K562 (cell line): ENCODE measurements at regions not wholly inside any gene's neighbourhood (a gene's known extent, or its start where the extent isn't known, plus 50 kb on each side); places are given as distances from the start of the nearest gene placed in this dataset.

ENCODE experiments used
- ATAC-seq: fragments of 200-7000 bp; cut with Tn5 transposase; 3 replicates; pipeline ENCODE4 v1.9.1; 2020; ENCODE audit warnings: moderate library complexity
- BruUV-seq: library from RNA; stranded (reverse); fragments of 400-500 nt; replicated peaks from 2 replicates; lab custom pipeline; 2021; lab: Mats Ljungman, UMichigan
- CTCF ChIA-PET: fragments of 300-600 bp; formaldehyde crosslinking; extraction: SDS; loops from one replicate; lab custom pipeline; 2021; ENCODE audit warnings: low intra/inter-chr PET ratio; lab: Yijun Ruan, JAX
- POLR2A ChIA-PET: fragments of 300-600, 350-650 bp; sonication (Branson Sonifier 250); formaldehyde crosslinking; extraction: SDS; loops from one replicate; lab custom pipeline; 2021; ENCODE audit warnings: antibody characterized with exemption, inconsistent platforms; lab: Yijun Ruan, JAX
- DNase-seq, 4 experiments: peaks; one replicate each; pipeline versions ENCODE4 v3.0.0 to v3.0.0-alpha.2; 2011 to 2018; ENCODE audit warnings: low spot score in 3 of 4, mixed read lengths in 3 of 4; ENCODE audit errors: extremely low read depth in 1 of 4
- FAIRE-seq: peaks from 2 replicates; lab custom pipeline; 2011; peaks lifted over from hg19 to GRCh38; lab: Jason Lieb, UNC
- H2AFZ ChIP-seq: 2 replicates; pipeline ENCODE4 v1.6.0; 2011; ENCODE audit warnings: low read depth, low read length, control low read depth, inconsistent platforms
- H3K27ac ChIP-seq: fragments of 200-600 bp; 3 replicates; pipeline ENCODE4 v1.8.0; 2011; ENCODE audit warnings: low read depth, mild to moderate bottlenecking, control low read depth, inconsistent platforms, low read length, moderate library complexity, mixed read lengths; ENCODE audit errors: extremely low read depth
- H3K27me3 ChIP-seq, 2 experiments: fragments of 300-600 bp in 1 of 2; 2 replicates in 1 of 2; 3 replicates in 1 of 2; pipeline versions ENCODE4 v1.6.0 to v1.8.0; 2011; ENCODE audit warnings: inconsistent platforms in 2 of 2, low read length in 2 of 2, mild to moderate bottlenecking in 1 of 2, mixed read lengths in 1 of 2, moderate library complexity in 1 of 2; ENCODE audit not compliant: control insufficient read depth in 2 of 2, insufficient read depth in 2 of 2
- H3K36me3 ChIP-seq: fragments of 300-600 bp; 3 replicates; pipeline ENCODE4 v1.8.0; 2011; ENCODE audit warnings: mild to moderate bottlenecking, low read length, inconsistent platforms; ENCODE audit not compliant: control insufficient read depth, insufficient read depth
- H3K4me1 ChIP-seq, 2 experiments: fragments of 200-600 bp in 1 of 2; replicated peaks in 1 of 2; 2 replicates in 1 of 2; 3 replicates in 1 of 2; pipeline versions ENCODE4 v1.5.1 to v1.8.0; 2011; ENCODE audit warnings: inconsistent platforms in 2 of 2, low read length in 2 of 2, mild to moderate bottlenecking in 1 of 2, mixed read lengths in 1 of 2, moderate library complexity in 1 of 2; ENCODE audit not compliant: control insufficient read depth in 2 of 2, insufficient read depth in 2 of 2
- H3K4me2 ChIP-seq: 2 replicates; pipeline ENCODE4 v1.6.1; 2011; ENCODE audit warnings: low read length, control low read depth, inconsistent platforms, mixed read lengths; ENCODE audit not compliant: insufficient read depth
- H3K4me3 ChIP-seq: fragments of 200-600 bp; sonication (generic), shearing (Covaris generic); 2 replicates; pipeline ENCODE4 v1.5.1; 2016; ENCODE audit warnings: control low read depth, inconsistent platforms
- H3K79me2 ChIP-seq: fragments of 200-600 bp; 3 replicates; pipeline ENCODE4 v1.8.0; 2011; ENCODE audit warnings: low read length, inconsistent platforms; ENCODE audit not compliant: control insufficient read depth, insufficient read depth
- H3K9ac ChIP-seq, 2 experiments: 2 replicates each; pipeline versions ENCODE4 v1.6.0 to v1.6.1; 2011; ENCODE audit warnings: low read depth in 2 of 2, low read length in 2 of 2, control low read depth in 1 of 2, inconsistent platforms in 1 of 2, mild to moderate bottlenecking in 1 of 2, mixed read lengths in 1 of 2; ENCODE audit not compliant: insufficient read depth in 1 of 2
- H3K9me1 ChIP-seq: one replicate; pipeline ENCODE4 v1.6.0; 2011; ENCODE audit warnings: inconsistent platforms, mild to moderate bottlenecking, low read length, moderate library complexity; ENCODE audit not compliant: control insufficient read depth, insufficient read depth
- H3K9me3 ChIP-seq: replicated peaks from 2 replicates; pipeline ENCODE4 v1.5.1; 2011; ENCODE audit warnings: low read depth, low read length, inconsistent platforms; ENCODE audit not compliant: control insufficient read depth, insufficient read depth
- H4K20me1 ChIP-seq: replicated peaks from 2 replicates; pipeline ENCODE4 v1.6.1; 2011; ENCODE audit warnings: low read length, inconsistent platforms, mixed read lengths; ENCODE audit not compliant: control insufficient read depth, insufficient read depth
- CHD1 ChIP-seq: fragments of 200-600 bp; sonication (generic); IDR thresholded peaks from one replicate; pipeline ENCODE4 v1.6.1; 2012; ENCODE audit warnings: mild to moderate bottlenecking, moderate library complexity, low read length, inconsistent platforms
- CREB1 ChIP-seq, 2 experiments: sonication (generic) in 1 of 2; formaldehyde crosslinking in 1 of 2; IDR thresholded peaks; 2 replicates each; pipeline versions ENCODE4 v1.6.1 to v1.8.0; 2012 to 2022; ENCODE audit warnings: inconsistent platforms in 1 of 2, mild to moderate bottlenecking in 1 of 2, missing genetic modification reagents in 1 of 2, moderate library complexity in 1 of 2
- MAX ChIP-seq: sonication (generic); formaldehyde crosslinking; IDR thresholded peaks from 2 replicates; pipeline ENCODE4 v1.9.0; 2022; ENCODE audit warnings: mild to moderate bottlenecking, missing genetic modification reagents
- PHB2 ChIP-seq: fragments of 450-650 bp; IDR thresholded peaks from 2 replicates; pipeline ENCODE4 v1.6.1; 2017; ENCODE audit warnings: low read depth
- SMARCA4 ChIP-seq: fragments of 450-650 bp; IDR thresholded peaks from 2 replicates; pipeline ENCODE4 v1.6.1; 2016
- TSC22D4 ChIP-seq: fragments of 450-650 bp; IDR thresholded peaks from 2 replicates; pipeline ENCODE4 v1.6.1; 2016; ENCODE audit warnings: missing genetic modification characterization, missing biosample characterization, control low read depth
- U2AF1 ChIP-seq: fragments of 200-400 bp; formaldehyde crosslinking; optimal IDR thresholded peaks from 2 replicates; pipeline ENCODE3; 2017; ENCODE audit warnings: mild to moderate bottlenecking, low read depth, low read length, moderate library complexity
- ZBTB12 ChIP-seq: fragments of 250-450 bp; sonication (Bioruptor Pico); IDR thresholded peaks from 2 replicates; pipeline ENCODE4 v1.4.0; 2020
- ZFP36 ChIP-seq: fragments of 150-350 bp; IDR thresholded peaks from 2 replicates; pipeline ENCODE4 v1.6.1; 2018; ENCODE audit warnings: low read length, low read depth; ENCODE audit not compliant: partially characterized antibody
- ZNF133 ChIP-seq: fragments of 250-450 bp; sonication (Bioruptor Pico); IDR thresholded peaks from 2 replicates; pipeline ENCODE4 v1.4.0; 2020; ENCODE audit warnings: mild to moderate bottlenecking
- WGBS: fragments of 100-300 bp; shearing (Covaris generic); methylation state at CpG from one replicate; pipeline ENCODE4 v1.1.6; 2016; ENCODE audit warnings: low coverage, mixed read lengths; ENCODE audit not compliant: insufficient coverage; ENCODE audit errors: missing lambda C conversion rate; 5-methylcytosine and 5-hydroxymethylcytosine counted together
- in situ Hi-C: fragments of 300-500 bp; cut with MboI; formaldehyde crosslinking; loops from 4 replicates; pipeline ENCODE4 v1.15.0; 2018; ENCODE audit warnings: inconsistent platforms, mixed read lengths
- intact Hi-C: fragments of 100-400 bp; cut with micrococcal nuclease; formaldehyde crosslinking; loops from 2 replicates; pipeline ENCODE4 v1.14.2; 2022

GRCh38 chr11:38972220-38972619 lies 2374.2 kb upstream of the RAG2 start (continued):
- no peak for TF ChIP-seq U2AF1
- TF ChIP-seq MAX = no peak
- no peak for TF ChIP-seq ZBTB12 (CRISPR knock-in tag)

- intact Hi-C loops = no loop called here
- WGBS = under 1% methylated on average over 6 of the region's 6 CpGs
- Histone ChIP-seq H3K4me2 (no peak overlapping the region), H3K4me3 (no peak overlapping the region), H3K27ac (no peak overlapping the region), H3K9ac (no peak overlapping the region), H3K27me3 (no peaks in the 10 kb centered on the region), H3K79me2 (no peaks in the 10 kb centered on the region), H4K20me1 (no peaks in the 10 kb centered on the region), H2AFZ (no peak overlapping the region), H3K36me3 (no peaks in the 10 kb centered on the region), H3K9me1 (no peaks in the 10 kb centered on the region), H3K9me3 (peaks cover 2% of the 10 kb centered on the region; the same call in 1 of the 2 replicates), H3K4me1 (no peaks in the 10 kb centered on the region)
- no peak for TF ChIP-seq CREB1 (IDR thresholded peaks at IDR 0.05)
- no peak for TF ChIP-seq CREB1 (CRISPR knock-in tag; IDR thresholded peaks at IDR 0.05)
- TF ChIP-seq ZNF133 (CRISPR knock-in tag) = no peak
- TF ChIP-seq TSC22D4 (tag) = no peak
- no peak for TF ChIP-seq PHB2
- TF ChIP-seq SMARCA4 = no peak
- no peak for TF ChIP-seq ZFP36
- TF ChIP-seq CHD1 = no peak
- in situ Hi-C loops = no loop called here
- DNase-seq (no peak), ATAC-seq (no peak), FAIRE-seq (no peak)
- ChIA-PET CTCF (no interaction called here), POLR2A (no interaction called here)
- no TSS peak for BruUV-seq
Measured at GRCh38 chr11:38971141-38971540, 2373.1 kb upstream of the RAG2 start.
